Middle frontal gyrus (tissue), 1 donor: ENCODE measurements at regions not wholly inside any gene's neighbourhood (a gene's known extent, or its start where the extent isn't known, plus 50 kb on each side); places are given as distances from the start of the nearest gene placed in this dataset.

Experiments
- DNase-seq: peaks from one replicate; pipeline ENCODE4 v3.0.0-alpha.2; 2015; ENCODE audit warnings: low spot score; ENCODE audit errors: extremely low spot score

DNA sequence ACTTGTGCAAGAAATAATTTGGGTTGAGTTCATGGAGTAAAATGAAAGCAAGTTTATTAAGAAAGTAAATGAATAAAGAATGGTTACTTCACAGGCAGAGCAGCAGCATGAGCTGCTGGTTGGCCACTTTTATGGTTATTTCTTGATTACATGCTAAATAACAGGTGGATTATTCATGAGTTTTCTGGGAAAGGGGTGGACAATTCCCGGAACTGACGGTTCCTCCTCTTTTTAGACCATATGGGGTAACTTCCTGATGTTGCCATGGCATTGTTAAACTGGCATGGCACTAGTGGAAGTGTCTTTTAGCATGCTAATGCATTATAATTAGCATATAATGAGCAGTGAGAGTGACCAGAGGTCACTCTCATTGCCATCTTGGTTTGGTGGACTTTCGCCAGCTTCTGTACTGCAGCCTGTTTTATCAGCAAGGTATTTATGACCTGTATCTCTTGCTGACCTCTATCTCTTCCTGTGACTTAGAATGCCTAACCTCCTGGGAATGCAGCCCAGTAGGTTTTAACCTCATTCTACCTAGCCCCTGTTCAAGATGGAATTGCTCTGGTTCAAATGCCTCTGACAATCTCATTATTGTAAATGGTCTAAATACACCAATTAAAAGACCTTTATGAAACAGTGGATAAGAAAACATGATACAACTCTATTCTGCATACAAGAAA is 114.1 kb upstream of the FIGN start:
- no peak for DNase-seq

DNA sequence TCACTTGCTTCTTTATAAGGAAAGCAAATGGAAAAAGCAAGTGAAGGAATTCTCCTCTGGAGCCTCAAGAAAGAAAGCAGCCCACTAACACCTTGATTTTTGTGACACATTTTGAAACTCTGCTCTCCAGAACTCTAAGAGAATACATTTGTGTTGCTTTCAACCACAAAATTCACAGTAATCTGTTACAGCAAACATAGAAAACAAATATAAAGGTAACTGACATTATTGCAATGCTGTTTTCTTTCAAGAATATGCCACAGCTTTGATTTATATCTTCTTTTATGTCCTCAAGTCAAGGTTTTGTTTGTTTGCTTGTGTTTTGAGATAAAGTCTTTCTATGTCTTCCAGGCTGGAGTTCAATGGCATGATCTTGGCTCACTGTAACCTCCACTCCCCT is 103.1 kb upstream of the FIGN start:
- no peak for DNase-seq

DNA sequence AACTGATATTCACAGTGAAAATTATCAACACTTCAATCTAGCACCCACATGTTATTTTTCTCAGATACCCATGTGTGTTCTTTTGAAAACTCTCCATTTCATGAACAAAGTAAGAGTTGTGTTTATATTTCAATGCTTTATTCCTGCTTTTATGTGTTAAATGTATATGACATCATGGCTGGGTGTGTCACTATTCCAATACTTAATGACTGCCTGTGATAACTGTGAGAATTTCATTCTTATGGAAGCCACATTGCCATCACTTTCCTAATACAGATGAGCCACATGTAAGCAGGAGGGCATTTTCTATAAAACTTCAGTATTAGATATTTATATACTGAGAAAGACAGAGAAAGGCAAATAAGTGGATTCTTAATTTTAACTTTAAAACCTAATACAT is 100.4 kb upstream of the FIGN start:
- DNase-seq, result no peak

DNA sequence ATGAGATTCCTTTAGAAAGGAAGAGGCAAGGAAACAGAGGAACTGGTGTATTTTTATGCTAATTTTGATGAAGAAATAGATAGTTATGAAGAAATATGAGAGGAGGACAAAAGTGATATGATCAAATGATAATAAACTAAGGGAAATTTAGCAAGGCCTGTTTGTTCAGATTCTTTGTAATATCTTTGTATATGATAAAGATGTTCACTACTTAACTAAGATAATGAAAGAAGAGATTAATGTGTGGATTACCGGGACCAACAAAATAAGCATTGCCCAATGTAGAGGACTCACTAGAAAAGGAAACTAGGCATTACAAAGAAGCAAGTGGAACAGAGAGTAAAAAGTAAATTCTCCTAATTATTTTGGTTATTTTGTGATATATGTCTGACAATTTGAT is 99.0 kb upstream of the FIGN start:
- DNase-seq, result no peak

DNA sequence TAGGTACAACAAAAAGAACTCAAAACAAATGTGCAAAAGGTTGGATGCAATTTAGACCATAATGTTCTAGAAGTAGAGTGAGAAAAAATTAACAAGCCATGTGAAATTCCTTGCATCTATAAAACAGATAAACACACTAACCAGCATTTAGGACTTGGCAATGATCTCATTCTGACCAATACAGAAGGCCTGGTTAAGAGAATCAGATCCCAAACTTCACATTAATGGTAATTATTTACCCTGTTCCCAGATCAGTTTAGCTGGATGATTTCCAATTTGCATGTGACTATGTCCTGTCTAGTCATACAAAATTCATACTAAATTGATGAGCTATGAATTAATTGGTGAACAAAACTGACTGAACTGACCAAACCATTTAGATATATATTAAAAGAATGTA is 98.4 kb upstream of the FIGN start:
- DNase-seq, result no peak

DNA sequence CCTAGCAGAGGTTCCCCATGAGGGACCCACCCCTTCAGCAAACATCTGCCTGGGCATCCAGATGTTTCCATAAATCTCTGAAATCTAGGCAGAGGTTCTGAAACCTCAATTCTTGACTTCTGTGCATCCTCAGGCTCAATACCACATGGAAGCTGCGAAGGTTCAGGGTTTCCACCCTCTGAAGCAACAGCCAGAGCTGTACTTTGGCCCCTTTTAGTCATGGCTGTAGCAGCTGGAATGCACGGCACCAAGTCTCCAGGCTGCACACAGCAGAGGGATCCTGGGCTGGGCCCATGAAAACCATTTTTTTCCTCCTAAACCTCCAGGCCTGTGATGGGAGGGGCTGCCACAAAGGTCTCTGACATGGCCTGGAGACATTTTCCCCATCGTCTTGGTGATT is 93.0 kb upstream of the FIGN start:
- DNase-seq, result no peak

DNA sequence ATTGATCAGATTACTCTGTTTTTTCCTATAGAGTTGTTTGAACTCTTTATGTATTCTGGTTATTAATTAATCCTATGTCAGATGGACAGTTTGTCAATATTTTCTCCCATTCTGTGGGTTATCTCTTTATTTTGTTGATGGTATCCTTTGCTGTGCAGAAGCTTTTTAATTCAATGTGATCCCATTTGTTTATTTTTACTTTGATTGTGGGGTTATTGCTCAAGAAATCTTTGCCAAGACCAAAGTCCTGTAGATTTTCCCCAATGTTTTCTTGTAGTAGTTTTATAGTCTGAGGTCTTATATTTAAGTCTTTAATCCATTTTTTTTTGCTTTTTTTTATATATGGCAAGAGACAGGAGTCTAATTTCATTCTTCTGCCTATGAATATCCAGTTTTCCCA is 86.2 kb upstream of the FIGN start:
- no peak for DNase-seq

DNA sequence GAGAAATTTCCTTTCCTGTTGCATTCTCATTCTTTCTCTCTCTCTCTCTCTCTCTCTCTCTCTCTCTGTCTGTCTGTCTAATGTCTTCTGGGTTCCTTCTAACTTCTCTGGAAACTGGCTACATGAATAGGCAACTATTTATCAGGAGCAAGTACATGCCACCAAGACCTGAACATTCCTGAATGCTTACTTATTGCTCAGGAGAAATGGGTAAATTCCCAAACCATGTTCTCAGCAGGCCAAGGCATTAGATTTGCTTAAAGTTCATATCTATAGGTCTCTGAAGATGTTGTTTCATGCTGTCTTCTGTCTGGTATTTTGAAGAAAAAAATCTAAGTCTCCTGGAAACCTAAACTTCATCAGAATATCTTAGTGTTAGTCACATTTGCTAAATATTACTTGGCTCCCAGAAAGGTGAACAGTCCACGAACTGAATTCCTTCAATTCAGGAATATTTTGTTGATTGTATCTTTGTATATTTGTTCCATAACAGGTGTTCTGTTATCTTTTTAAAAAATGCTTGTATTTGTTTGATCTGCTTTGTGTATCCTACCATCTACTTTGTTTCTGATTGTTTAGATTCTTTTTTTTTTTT is 77.2 kb upstream of the FIGN start:
- no peak for DNase-seq

DNA sequence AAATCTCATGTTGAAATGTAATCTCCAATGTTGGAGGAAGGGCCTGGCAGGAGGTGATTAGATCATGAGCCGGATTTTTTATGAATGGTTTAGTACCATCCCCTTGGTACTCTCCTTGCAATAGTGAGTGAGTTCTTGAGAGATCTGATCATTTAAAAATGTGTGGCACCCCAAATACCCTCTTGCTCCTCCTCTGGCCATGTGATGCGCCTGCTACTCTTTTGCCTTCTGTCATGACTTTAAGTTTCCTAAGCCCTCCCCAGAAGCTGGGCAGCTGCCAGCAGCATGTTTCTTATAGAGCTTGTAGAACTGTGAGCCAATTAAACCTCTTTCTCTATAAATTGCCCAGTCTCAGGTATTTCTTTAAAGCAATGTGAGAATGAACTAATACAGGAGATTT is 72.6 kb upstream of the FIGN start:
- no peak for DNase-seq

DNA sequence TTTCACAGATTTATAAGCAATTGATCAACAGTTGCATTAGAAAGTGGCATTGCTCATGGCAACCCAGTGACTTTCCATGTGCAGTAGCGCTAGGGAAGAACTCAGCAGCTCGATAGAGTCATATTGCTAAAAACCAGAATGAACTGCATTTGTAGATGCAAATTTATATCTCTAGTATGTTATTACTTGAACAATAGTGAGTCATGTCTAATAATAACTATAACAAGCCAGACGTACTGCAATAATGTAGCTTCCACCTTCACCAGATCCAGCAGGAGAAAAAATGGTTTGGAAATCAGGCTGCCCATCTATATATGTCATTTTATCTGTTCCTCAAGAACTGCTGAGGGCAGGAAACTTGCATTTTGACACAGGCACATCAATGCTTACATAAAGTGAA is 66.5 kb upstream of the FIGN start:
- no peak for DNase-seq

DNA sequence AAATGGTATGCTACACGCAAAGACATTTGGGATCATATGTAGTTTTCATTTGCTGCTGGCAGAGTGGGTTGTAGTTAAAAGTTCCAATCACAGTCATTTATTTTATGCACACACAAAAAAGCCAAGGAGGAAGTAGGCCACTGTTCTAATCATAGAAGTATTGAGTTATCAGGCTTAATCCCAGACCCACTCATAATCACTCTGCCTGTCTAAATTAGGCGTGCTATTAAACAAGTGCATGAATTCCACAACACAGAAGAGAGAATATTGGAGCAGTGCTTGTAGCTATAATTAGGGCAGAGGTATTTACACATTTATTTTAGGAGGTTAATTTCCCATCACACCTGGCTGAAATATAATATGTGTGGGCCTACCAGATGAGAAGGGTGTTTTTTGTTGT is 65.7 kb upstream of the FIGN start:
- no peak for DNase-seq

DNA sequence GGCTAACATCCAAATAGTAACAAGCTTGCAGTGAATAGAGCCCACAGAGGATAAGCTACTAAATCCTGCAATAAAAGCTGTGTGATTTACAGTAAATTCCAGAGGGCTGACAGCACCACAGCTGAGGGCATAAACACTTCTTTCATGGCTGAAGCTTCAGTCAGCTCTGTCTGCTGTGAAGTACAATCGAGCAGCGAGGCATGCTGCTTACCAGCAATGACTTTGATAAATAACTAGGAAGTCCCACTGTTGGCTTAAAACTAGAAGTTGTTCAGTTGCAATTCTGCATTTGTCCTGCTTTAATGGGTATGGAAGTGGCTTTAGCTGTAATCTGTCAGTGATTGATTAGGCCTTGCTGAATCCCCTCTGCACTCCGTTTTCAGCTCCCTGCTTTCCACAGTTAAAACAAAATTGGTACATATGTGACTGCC is 65.2 kb upstream of the FIGN start:
- no peak for DNase-seq

DNA sequence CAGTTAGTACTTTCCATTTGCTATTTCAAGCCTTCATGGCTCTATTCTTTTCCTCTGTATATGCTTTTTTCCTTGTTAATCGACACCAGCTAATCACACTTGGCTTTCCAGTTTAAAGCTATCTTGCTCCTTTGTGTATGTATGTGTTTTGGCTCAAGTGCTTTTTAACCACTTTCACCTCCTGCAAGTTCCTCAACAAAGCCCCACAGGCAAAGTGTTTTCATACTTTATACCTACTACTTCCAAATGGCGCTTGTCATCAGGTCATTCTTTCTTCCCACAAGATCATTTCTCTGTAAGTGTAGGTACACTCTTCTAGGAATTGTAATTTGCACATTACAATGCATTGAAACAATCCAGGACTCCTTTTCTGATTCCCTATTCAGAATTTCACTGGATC is 64.0 kb upstream of the FIGN start:
- no peak for DNase-seq

DNA sequence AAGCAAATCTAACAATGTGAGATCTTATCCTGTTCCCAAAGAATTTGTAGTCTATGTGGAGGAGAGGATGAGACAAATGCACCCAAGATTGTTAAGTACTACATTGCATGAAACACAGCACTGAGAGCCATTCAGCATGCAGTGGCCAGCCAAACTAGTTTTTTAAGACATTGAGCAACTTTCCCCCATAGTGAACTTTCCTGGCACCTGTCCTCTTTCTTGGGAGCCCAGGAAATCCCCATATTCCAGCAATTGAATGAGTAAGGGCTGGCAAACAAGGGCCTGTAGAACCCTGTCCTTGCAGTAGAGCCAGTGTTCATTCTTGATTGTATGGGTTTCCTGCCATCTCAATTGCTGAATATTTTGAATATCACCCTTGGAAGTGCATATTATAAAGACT is 58.8 kb upstream of the FIGN start:
- no peak for DNase-seq
